ENCODE measurements at regions not wholly inside any gene's neighbourhood (a gene's known extent, or its start where the extent isn't known, plus 50 kb on each side); places are given as distances from the start of the nearest gene placed in this dataset.

GRCh38 chr2:3035385-3036050 lies 342.1 kb downstream of the EIPR1 start:
- no peaks in the 10 kb centered on the region for H3K36me3 ChIP-seq (ENCODE audit: low read depth)
- no peaks in the 10 kb centered on the region for H3K4me1 ChIP-seq (replicated peaks; ENCODE audit: insufficient read depth)
- no peak overlapping the region for H2AFZ ChIP-seq
- POLR2A ChIA-PET (ENCODE audit: unreplicated experiment): no interaction called here
- intact Hi-C loops (cut with micrococcal nuclease; ENCODE audit: unreplicated experiment): no loop called here
- no peak for DNase-seq
- no peaks in the 10 kb centered on the region for H4K20me1 ChIP-seq (ENCODE audit: insufficient read depth)
- no peak overlapping the region for H3K4me3 ChIP-seq
- no peaks in the 10 kb centered on the region for H3K9me3 ChIP-seq (ENCODE audit: insufficient read depth, low read depth)
- H3K27ac ChIP-seq: no peak overlapping the region
- no TSS peak for BruUV-seq (replicated peaks)
- H3F3A ChIP-seq (ENCODE audit: insufficient read depth, low read depth): no peaks in the 10 kb centered on the region
- CTCF ChIA-PET: no interaction called here
- peaks cover 86% of the 10 kb centered on the region for H3K27me3 ChIP-seq (ENCODE audit: insufficient read depth, low read depth)
- no peaks in the 10 kb centered on the region for H3K79me2 ChIP-seq (ENCODE audit: low read depth)
- no peaks in the 10 kb centered on the region for H3K9me2 ChIP-seq (ENCODE audit: insufficient read depth)
- no peak for TF ChIP-seq CTCF (conservative IDR thresholded peaks at IDR 0.05)
- TF ChIP-seq EZH2 (IDR thresholded peaks at IDR 0.05; ENCODE audit: low read depth): no peak
- no peak overlapping the region for H3K4me2 ChIP-seq

- no peak for DNase-seq
- Histone ChIP-seq H3K27me3 (ENCODE audit: insufficient read depth, low read depth) (peaks cover 86% of the 10 kb centered on the region), H3K4me3 (no peak overlapping the region), H3K4me1 (replicated peaks; ENCODE audit: insufficient read depth) (no peaks in the 10 kb centered on the region), H3K79me2 (ENCODE audit: low read depth) (no peaks in the 10 kb centered on the region), H3K36me3 (ENCODE audit: low read depth) (no peaks in the 10 kb centered on the region), H3K9me2 (ENCODE audit: insufficient read depth) (no peaks in the 10 kb centered on the region), H3K9me3 (ENCODE audit: insufficient read depth, low read depth) (no peaks in the 10 kb centered on the region), H3F3A (ENCODE audit: insufficient read depth, low read depth) (no peaks in the 10 kb centered on the region), H3K27ac (no peak overlapping the region), H3K4me2 (no peak overlapping the region), H4K20me1 (ENCODE audit: insufficient read depth) (no peaks in the 10 kb centered on the region), H2AFZ (no peak overlapping the region)
- TF ChIP-seq EZH2 (IDR thresholded peaks at IDR 0.05; ENCODE audit: low read depth) (no peak), CTCF (conservative IDR thresholded peaks at IDR 0.05) (no peak)
- intact Hi-C loops (cut with micrococcal nuclease; ENCODE audit: unreplicated experiment): no loop called here
- ChIA-PET CTCF (no interaction called here), POLR2A (ENCODE audit: unreplicated experiment) (no interaction called here)
- BruUV-seq (replicated peaks): no TSS peak
Observed at GRCh38 chr2:3034856-3035255, 342.8 kb downstream of the EIPR1 start.

- no peaks in the 10 kb centered on the region for H3K9me3 ChIP-seq (ENCODE audit: insufficient read depth, low read depth)
- intact Hi-C loops (cut with micrococcal nuclease; ENCODE audit: unreplicated experiment): no loop called here
Observed at GRCh38 chr2:3034396-3034795, 343.2 kb downstream of the EIPR1 start.

More at GRCh38 chr2:3034396-3034795, 343.2 kb downstream of the EIPR1 start:
- Histone ChIP-seq H3K9me2 (ENCODE audit: insufficient read depth) (no peaks in the 10 kb centered on the region), H2AFZ (no peak overlapping the region), H3F3A (ENCODE audit: insufficient read depth, low read depth) (no peaks in the 10 kb centered on the region), H3K27me3 (ENCODE audit: insufficient read depth, low read depth) (peaks cover 86% of the 10 kb centered on the region), H4K20me1 (ENCODE audit: insufficient read depth) (no peaks in the 10 kb centered on the region), H3K36me3 (ENCODE audit: low read depth) (no peaks in the 10 kb centered on the region), H3K4me3 (no peak overlapping the region), H3K4me1 (replicated peaks; ENCODE audit: insufficient read depth) (no peaks in the 10 kb centered on the region), H3K79me2 (ENCODE audit: low read depth) (no peaks in the 10 kb centered on the region), H3K4me2 (no peak overlapping the region), H3K27ac (no peak overlapping the region)
- DNase-seq: no peak
- POLR2A ChIA-PET (ENCODE audit: unreplicated experiment): no interaction called here
- CTCF ChIA-PET: no interaction called here
- BruUV-seq (replicated peaks): no TSS peak
- TF ChIP-seq EZH2 (IDR thresholded peaks at IDR 0.05; ENCODE audit: low read depth) (no peak), CTCF (conservative IDR thresholded peaks at IDR 0.05) (no peak)

Data from PC-9 (cell line).